ENCODE measurements at regions not wholly inside any gene's neighbourhood (a gene's known extent, or its start where the extent isn't known, plus 50 kb on each side); places are given as distances from the start of the nearest gene placed in this dataset.

GRCh38 chr2:22520369-22521288 is 864.4 kb upstream of the KLHL29 start:
- no peak for DNase-seq

DNA sequence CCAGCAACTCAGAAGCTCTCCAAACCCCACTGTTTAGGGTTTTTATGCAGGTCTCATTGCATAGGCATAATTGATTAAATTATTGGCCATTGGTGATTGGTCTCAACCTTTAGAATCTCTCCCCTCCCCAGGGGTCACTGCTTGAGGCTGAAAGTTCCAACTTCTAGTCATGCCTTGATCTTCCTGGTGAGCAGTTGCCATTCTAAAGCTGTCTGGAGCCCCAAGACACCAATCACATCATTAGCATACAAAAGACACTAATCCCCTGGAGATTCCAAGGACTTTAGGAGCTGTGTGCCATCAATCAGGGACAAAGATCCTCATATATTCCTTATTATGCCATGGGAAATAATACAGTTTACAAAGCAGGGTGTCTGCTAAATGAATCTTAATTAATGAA is 863.4 kb upstream of the KLHL29 start:
- DNase-seq = no peak

DNA sequence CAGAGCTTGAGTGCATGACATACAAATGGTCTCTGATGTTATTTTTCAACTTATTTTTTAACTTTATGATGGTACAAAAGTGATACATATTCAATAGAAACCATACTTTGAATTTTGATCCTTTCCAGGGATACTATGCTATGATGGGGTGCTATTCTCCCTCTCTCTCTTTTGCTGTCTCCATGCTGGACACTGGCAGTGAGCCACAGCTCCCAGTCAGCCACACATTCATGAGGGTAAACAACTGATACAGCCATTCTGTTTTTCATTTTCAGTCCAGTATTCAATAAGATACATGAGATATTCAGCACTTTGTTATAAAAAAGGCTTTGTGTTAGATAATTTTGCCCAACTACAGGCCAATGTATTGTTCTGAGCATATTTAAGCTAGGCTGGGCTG is 859.3 kb upstream of the KLHL29 start:
- DNase-seq = no peak

DNA sequence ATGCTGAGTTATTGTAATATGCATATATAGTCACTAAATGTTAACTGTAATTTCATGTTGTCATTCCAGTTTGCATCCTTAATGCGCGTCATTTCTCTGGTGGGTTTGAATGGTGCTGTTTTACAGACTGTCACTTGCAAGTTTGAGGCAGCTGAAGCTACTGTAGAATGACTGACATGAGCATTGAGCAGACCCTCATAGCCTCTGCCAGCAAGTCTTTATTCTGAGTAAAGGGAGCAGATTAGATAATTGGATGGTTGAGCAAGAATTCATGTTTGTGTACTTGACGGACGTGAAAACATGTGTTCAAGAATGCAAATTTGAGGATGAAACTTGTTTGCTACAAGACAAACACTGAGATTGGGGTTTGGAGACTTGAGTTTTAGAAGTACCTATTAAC is 854.8 kb upstream of the KLHL29 start:
- DNase-seq = no peak

- no peak for DNase-seq
Observed at GRCh38 chr2:22536133-22536532, 848.8 kb upstream of the KLHL29 start.

GRCh38 chr2:22554453-22554852 is 830.5 kb upstream of the KLHL29 start:
- DNase-seq = no peak

- DNase-seq = no peak
Observed at GRCh38 chr2:22557406-22557805, 827.6 kb upstream of the KLHL29 start.

GRCh38 chr2:22560021-22560420 is 825.0 kb upstream of the KLHL29 start:
- DNase-seq = no peak

DNA sequence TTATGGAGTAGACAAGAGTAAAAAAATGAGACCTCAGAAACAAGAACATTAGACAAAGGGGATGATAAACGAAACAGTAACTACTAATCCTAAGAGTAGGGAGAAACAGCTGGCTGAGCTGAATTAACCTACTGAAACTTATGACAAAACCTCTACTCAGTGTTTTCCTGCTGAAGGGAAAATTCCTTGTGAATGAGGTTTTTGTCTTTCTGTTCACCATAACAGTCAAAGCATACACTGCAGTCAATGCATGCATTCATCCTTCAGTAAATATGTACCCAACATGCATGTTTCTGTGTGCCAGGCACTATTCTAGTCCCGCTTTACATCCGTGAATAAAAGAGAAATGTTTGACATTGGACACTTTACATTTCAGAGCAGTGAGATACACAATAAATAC is 805.6 kb upstream of the KLHL29 start:
- no peak for DNase-seq

GRCh38 chr2:22582107-22582506 is 802.9 kb upstream of the KLHL29 start:
- DNase-seq = no peak

DNA sequence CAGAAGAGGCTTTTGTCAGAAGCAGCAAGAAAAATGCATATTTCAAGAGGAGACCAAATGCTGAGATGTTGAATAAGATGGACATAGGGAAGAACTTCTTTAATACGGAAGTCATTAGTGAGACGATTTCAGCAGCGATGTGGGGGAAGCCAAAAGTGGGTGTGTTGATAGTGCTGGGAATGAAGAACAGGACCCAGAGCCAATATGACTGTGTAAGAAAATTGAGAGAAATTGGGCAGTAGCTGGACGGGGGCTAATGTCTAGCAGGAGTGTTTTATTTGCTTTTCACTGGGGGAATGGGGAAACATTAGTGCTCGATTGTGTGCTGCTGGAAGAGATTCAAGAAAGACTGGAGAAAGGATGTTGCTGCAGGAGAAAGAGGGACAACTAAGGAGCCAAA is 788.7 kb upstream of the KLHL29 start:
- no peak for DNase-seq

- DNase-seq = no peak
Observed at GRCh38 chr2:22600156-22600555, 784.8 kb upstream of the KLHL29 start.

DNA sequence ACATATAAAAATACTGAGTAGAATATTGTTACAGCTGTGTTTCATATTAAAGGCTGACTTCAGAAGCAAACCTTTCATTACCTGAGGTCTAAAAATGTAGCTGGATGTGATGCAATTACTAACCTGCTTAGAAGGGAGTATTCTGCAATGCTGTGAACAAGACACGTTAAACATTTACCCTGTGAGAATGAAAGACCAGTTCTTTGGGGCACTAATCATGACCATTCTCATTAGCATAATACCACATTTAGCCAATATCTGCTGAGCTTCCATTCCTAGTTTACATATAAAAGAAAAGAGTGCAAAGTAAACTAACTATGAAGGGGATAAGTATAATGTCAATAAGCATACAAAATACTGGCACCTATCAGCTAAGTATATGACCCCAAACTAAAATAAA is 784.0 kb upstream of the KLHL29 start:
- DNase-seq = no peak

- no peak for DNase-seq
Observed at GRCh38 chr2:22604136-22604535, 780.8 kb upstream of the KLHL29 start.

DNA sequence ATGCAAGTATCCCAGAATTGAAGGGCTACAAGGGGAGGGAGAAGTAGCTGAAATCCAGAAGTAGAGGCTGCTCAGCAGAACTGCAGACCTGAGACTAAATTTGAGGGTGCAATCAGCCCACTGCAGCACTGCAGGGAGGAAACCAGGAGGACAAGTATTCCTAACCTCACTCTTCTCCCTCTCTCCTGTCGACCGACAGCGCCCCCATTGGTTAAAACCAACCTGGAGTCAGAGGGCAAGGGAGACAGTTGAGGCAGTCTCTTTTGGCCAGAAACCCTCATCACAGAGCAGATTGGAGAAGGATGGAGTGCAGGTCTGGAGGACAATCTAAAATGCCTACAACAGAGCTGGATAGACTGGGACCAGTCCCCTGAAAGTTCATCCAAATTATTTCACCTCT is 768.9 kb upstream of the KLHL29 start:
- DNase-seq = no peak

- no peak for DNase-seq
Observed at GRCh38 chr2:22623620-22624019, 761.4 kb upstream of the KLHL29 start.

- DNase-seq = no peak
Observed at GRCh38 chr2:22626621-22627020, 758.4 kb upstream of the KLHL29 start.

DNA sequence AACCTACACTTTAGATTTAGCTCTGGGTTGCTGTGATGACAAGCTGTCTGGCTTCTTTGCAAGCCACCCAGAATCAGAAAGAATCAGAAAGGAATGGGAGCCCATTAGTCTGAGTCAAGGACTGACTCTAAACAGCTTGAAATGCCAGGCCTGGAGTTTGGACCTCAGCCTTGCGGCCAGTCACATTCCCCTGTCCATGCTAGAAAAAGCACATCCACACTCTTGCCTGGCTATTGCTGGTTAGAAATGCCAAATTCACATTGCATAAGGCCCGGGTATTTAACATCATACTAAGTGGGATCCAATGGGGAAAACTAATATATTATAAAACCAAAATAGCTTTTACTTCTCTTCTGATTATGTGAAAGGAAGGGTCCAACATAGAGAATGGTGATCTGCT is 756.8 kb upstream of the KLHL29 start:
- DNase-seq = no peak

DNA sequence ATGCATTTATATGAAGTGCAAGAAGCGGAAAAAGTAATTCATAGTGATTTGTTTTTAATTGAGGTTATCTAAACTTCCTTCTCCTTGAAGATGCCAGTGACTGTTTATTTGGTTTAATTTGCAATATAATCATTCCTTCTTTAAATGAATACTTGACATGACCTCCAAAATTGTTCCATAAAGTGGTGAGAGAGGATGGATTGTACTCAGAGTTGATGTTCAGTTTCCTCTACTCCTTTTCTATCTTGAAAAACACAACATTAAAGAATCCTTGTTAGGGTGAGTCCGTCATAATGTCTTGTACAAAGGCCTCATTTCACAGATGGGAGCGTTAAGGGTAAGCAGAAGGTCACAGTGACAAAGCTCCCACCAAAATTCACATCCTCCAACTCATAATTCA is 756.1 kb upstream of the KLHL29 start:
- DNase-seq = no peak

DNA sequence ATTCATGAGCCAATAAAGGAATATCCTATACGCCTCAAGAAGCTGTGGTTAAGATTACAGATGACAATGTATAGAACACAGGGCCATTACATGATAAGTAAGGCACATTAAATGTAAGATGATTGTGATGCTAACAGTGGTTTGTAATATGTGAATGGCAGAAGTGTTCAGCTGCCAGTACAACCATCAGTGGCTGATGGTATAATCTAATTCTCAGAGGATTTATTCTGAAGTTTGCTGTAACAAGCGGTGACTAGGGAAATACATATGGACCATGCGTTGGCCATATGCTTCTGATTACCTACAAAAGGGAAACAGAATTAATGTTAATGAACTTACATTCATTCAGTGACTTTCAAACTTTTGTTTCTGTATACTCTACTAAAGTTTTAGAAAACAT is 750.8 kb upstream of the KLHL29 start:
- DNase-seq = no peak

- no peak for DNase-seq
Observed at GRCh38 chr2:22656426-22656825, 728.6 kb upstream of the KLHL29 start.

DNA sequence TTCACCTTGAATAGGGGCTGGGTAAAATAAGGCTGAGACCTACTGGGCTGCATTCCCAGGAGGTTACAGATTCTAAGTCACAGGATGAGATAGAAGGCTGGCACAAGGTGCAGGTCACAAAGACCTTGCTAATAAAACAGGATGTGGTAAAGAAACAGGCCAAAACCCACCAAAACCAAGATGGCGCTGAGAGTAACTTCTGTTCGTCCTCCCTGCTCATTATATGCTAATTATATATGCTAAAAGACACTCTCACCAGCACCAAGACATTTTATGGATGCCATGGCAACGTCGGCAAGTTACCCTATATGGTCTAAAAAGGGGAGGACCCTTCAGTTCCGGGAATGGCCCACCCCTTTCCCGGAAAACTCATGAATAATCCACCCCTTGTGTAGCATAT is 711.5 kb upstream of the KLHL29 start:
- no peak for DNase-seq

GRCh38 chr2:22683914-22684313 is 701.1 kb upstream of the KLHL29 start:
- DNase-seq = no peak

DNA sequence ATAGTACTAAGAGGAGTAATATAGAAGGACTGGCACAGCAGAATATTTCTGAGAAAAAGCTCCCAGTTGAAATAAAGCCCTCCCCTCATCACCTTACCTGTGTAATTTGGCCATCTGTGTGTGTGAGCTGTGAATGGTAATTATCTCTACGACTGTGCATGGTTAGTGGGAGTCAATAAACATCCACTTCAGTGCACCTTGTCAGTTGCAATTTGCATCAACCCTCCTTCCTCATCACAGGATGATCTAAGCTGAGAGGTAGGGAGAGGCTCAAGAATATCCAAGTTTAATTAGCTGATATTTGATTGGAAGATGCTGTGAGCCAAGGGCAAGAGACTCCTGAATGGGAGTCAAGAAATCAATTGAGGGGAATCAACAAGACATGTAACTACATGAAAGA is 694.9 kb upstream of the KLHL29 start:
- no peak for DNase-seq

GRCh38 chr2:22691666-22692065 is 693.3 kb upstream of the KLHL29 start:
- no peak for DNase-seq
